GM12878 (cell line): ENCODE measurements at regions not wholly inside any gene's neighbourhood (a gene's known extent, or its start where the extent isn't known, plus 50 kb on each side); places are given as distances from the start of the nearest gene placed in this dataset.

Experiments
- ATAC-seq: fragments of 200-7000 bp; cut with Tn5 transposase; 3 replicates; pipeline ENCODE4 v1.9.1; 2020; ENCODE audit warnings: mild to moderate bottlenecking, moderate library complexity
- BruUV-seq: library from RNA; stranded (reverse); fragments of 400-500 nt; replicated peaks from 2 replicates; lab custom pipeline; 2021; lab: Mats Ljungman, UMichigan
- CTCF ChIA-PET: fragments of 300-600 bp; sonication (Branson Sonifier 250); formaldehyde crosslinking; extraction: SDS; loops from one replicate; lab custom pipeline; 2021; ENCODE audit warnings: inconsistent platforms; lab: Yijun Ruan, JAX
- POLR2A ChIA-PET: fragments of 350-600 bp; formaldehyde crosslinking; extraction: SDS; loops from one replicate; lab custom pipeline; 2021; ENCODE audit warnings: inconsistent platforms; lab: Charles Lee
- RAD21 ChIA-PET: fragments of 300-600 bp; sonication (Branson Sonifier 250); formaldehyde crosslinking; loops from one replicate; lab custom pipeline; 2023; ENCODE audit warnings: antibody characterized with exemption; ENCODE audit not compliant: unreplicated experiment; lab: Charles Lee
- SMC1A ChIA-PET: fragments of 300-600 bp; sonication (Branson Sonifier 250); formaldehyde crosslinking; loops from one replicate; lab custom pipeline; 2023; ENCODE audit not compliant: unreplicated experiment, uncharacterized antibody; lab: Charles Lee
- DNase-seq: peaks from one replicate; pipeline ENCODE4 v3.0.0-alpha.2; 2011; ENCODE audit warnings: low read depth, low spot score
- FAIRE-seq: peaks from 3 replicates; lab custom pipeline; 2011; peaks lifted over from hg19 to GRCh38; lab: Jason Lieb, UNC
- H2AFZ ChIP-seq: 2 replicates; pipeline ENCODE4 v1.6.0; 2011; ENCODE audit warnings: low read depth, low read length, control low read depth; ENCODE audit not compliant: control insufficient read depth
- H3K27ac ChIP-seq: 2 replicates; pipeline ENCODE4 v1.5.1; 2011; ENCODE audit warnings: control low read depth; ENCODE audit not compliant: control insufficient read depth, insufficient read depth
- H3K27me3 ChIP-seq, 2 experiments: replicated peaks in 1 of 2; 2 replicates each; pipeline versions ENCODE4 v1.6.0 to v1.6.1; 2011; ENCODE audit warnings: low read length in 1 of 2; ENCODE audit not compliant: control insufficient read depth in 2 of 2, insufficient read depth in 2 of 2
- H3K36me3 ChIP-seq, 2 experiments: 2 replicates each; pipeline ENCODE4 v1.5.1; 2011; ENCODE audit warnings: low read length in 1 of 2; ENCODE audit not compliant: control insufficient read depth in 2 of 2, insufficient read depth in 2 of 2
- H3K4me1 ChIP-seq: 2 replicates; pipeline ENCODE4 v1.6.1; 2011; ENCODE audit warnings: mild to moderate bottlenecking, low read length, moderate library complexity, mixed read lengths; ENCODE audit not compliant: control insufficient read depth, insufficient read depth
- H3K4me2 ChIP-seq: 2 replicates; pipeline ENCODE4 v1.6.0; 2011; ENCODE audit warnings: control low read depth; ENCODE audit not compliant: control insufficient read depth, insufficient read depth
- H3K4me3 ChIP-seq: fragments of 200-600 bp; sonication (generic); 2 replicates; pipeline ENCODE4 v1.5.1; 2016
- H3K79me2 ChIP-seq: 2 replicates; pipeline ENCODE4 v1.6.0; 2011; ENCODE audit warnings: low read length; ENCODE audit not compliant: control insufficient read depth, insufficient read depth
- H3K9ac ChIP-seq: 2 replicates; pipeline ENCODE4 v1.8.0; 2011; ENCODE audit warnings: low read length, control low read depth, mixed read lengths; ENCODE audit not compliant: control insufficient read depth, insufficient read depth
- H3K9me3 ChIP-seq: replicated peaks from 3 replicates; pipeline ENCODE4 v1.5.1; 2011; ENCODE audit warnings: mild to moderate bottlenecking, low read length; ENCODE audit not compliant: control insufficient read depth, insufficient read depth
- H4K20me1 ChIP-seq: 2 replicates; pipeline ENCODE4 v1.6.0; 2011; ENCODE audit not compliant: control insufficient read depth, insufficient read depth
- E2F8 ChIP-seq: fragments of 450-650 bp; IDR thresholded peaks from 2 replicates; pipeline ENCODE4 v1.6.1; 2018; ENCODE audit warnings: mild to moderate bottlenecking, low read depth, moderate library complexity; ENCODE audit not compliant: partially characterized antibody
- ESRRA ChIP-seq: IDR thresholded peaks from 2 replicates; pipeline ENCODE4 v1.6.1; 2012; ENCODE audit warnings: mild to moderate bottlenecking, low read length, improper control_type of control experiment
- LARP7 ChIP-seq: fragments of 450-650 bp; IDR thresholded peaks from 2 replicates; pipeline ENCODE4 v1.6.1; 2017; ENCODE audit warnings: mild to moderate bottlenecking
- NFIC ChIP-seq: IDR thresholded peaks from 2 replicates; pipeline ENCODE4 v1.6.1; 2012; ENCODE audit warnings: low read depth, mild to moderate bottlenecking, inconsistent platforms, low read length, moderate library complexity
- NFYA ChIP-seq: IDR thresholded peaks from 2 replicates; pipeline ENCODE4 v1.6.1; 2011; ENCODE audit warnings: low read depth, mild to moderate bottlenecking, low read length, improper control_type of control experiment, borderline replicate concordance
- NR2C1 ChIP-seq: fragments of 450-650 bp; IDR thresholded peaks from 2 replicates; pipeline ENCODE4 v1.6.1; 2017; ENCODE audit warnings: antibody characterized with exemption, mild to moderate bottlenecking, moderate library complexity
- SPI1 ChIP-seq: IDR thresholded peaks from 2 replicates; pipeline ENCODE4 v1.6.1; 2011; ENCODE audit warnings: low read depth, mild to moderate bottlenecking, low read length, moderate library complexity, borderline replicate concordance; ENCODE audit not compliant: insufficient read depth
- SREBF1 ChIP-seq: IDR thresholded peaks from 2 replicates; pipeline ENCODE4 v1.6.1; 2012; ENCODE audit warnings: mild to moderate bottlenecking, low read length
- TARDBP ChIP-seq: IDR thresholded peaks from 2 replicates; pipeline ENCODE4 v1.6.1; 2016; ENCODE audit warnings: borderline replicate concordance
- ZNF217 ChIP-seq: fragments of 450-650 bp; IDR thresholded peaks from 2 replicates; pipeline ENCODE4 v1.6.1; 2017; ENCODE audit warnings: antibody characterized with exemption, mild to moderate bottlenecking
- WGBS: methylation state at CpG from one replicate; pipeline ENCODE4 v1.1.6; 2016; ENCODE audit warnings: low lambda C conversion rate; ENCODE audit not compliant: insufficient replicate concordance, insufficient coverage; ENCODE audit errors: missing lambda C conversion rate; 5-methylcytosine and 5-hydroxymethylcytosine counted together
- in situ Hi-C: fragments of 300-500 bp; cut with MboI; formaldehyde crosslinking; loops from 9 replicates; pipeline ENCODE4 v1.14.3; 2018; ENCODE audit warnings: mixed read lengths
- intact Hi-C: fragments of 100-400 bp; cut with micrococcal nuclease; formaldehyde crosslinking; loops from one replicate; pipeline ENCODE4 v1.14.2; 2022; ENCODE audit not compliant: unreplicated experiment

GRCh38 chr3:113063126-113063894 is 72.5 kb downstream of the GTPBP8 start:
- no peak overlapping the region for H3K27ac ChIP-seq
- in situ Hi-C loops: no loop called here

More at GRCh38 chr3:113063126-113063894, 72.5 kb downstream of the GTPBP8 start:
- POLR2A ChIA-PET: no interaction called here
- H2AFZ ChIP-seq: no peak overlapping the region
- H4K20me1 ChIP-seq: no peaks in the 10 kb centered on the region
- no peaks in the 10 kb centered on the region; the same call in 2 of the 3 replicates for H3K9me3 ChIP-seq
- H3K36me3 ChIP-seq: no peaks in the 10 kb centered on the region
- no peak for DNase-seq
- TF ChIP-seq TARDBP: no peak
- TF ChIP-seq SREBF1: no peak
- no peak for TF ChIP-seq LARP7
- TF ChIP-seq NFIC: no peak
- no peak for TF ChIP-seq SPI1
- no peak for TF ChIP-seq NR2C1
- TF ChIP-seq E2F8: no peak
- no peak for TF ChIP-seq ESRRA
- no peak for TF ChIP-seq NFYA
- TF ChIP-seq ZNF217: no peak
- TF ChIP-seq, all 136 proteins: peak for 0
- BruUV-seq: no TSS peak
- H3K4me1 ChIP-seq: no peaks in the 10 kb centered on the region
- no peaks in the 10 kb centered on the region for H3K79me2 ChIP-seq
- ATAC-seq (no peak), FAIRE-seq (no peak)
- H3K9ac ChIP-seq: no peak overlapping the region
- RAD21 ChIA-PET: no interaction called here
- no peak overlapping the region for H3K4me3 ChIP-seq
- 13% methylated on average over 4 of the region's 4 CpGs for WGBS
- SMC1A ChIA-PET: no interaction called here
- intact Hi-C loops: no loop called here
- CTCF ChIA-PET: interaction anchor here (0.7 to 1.4 kb wide), 2 partner anchors 27 to 329 kb away, joined by 4 to 5 read pairs; no protein-coding TSS in a partner anchor
- no peak overlapping the region for H3K4me2 ChIP-seq
- H3K27me3 ChIP-seq: no peaks in the 10 kb centered on the region
